ENCODE measurements at regions not wholly inside any gene's neighbourhood (a gene's known extent, or its start where the extent isn't known, plus 50 kb on each side); places are given as distances from the start of the nearest gene placed in this dataset.

DNA sequence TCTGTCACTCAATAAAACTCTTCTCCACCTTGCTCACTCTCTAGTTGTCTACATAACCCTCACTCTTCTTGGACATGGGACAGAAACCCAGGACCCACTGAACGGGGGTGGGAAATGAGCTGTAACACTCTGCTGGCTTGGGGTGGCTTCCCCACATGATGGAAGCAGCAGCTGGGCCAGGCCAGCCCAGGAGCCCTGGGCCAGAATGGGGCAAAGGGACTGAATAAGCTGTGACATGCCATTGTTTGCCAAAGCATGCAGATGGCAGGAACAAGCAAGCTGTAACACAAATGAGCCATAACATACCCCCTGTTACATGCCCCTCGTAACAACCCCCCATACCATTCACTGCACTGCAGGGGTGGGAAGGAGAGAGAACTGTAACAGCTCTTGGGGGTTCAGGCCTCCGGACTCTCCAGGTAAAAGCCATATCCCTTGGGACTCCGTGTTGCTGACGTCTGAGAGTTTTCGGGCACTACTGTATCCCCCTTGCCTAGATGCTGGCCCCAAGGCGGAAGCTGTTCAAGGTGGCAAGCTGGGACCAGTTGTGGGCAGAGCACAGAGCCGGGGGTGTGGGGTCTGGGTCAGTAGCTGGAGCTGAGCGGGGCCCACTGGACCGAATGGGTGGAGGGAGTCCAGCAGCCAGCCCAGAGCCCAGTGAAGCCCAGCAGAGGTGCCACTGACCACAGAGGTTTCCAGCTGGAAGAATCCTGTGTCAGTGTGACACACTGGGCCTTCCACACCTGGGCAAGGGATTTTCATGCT is 56.1 kb upstream of the DMRTB1 start:
- H3K9ac ChIP-seq (ENCODE audit: low read length), result no peak overlapping the region
- H2AFZ ChIP-seq (ENCODE audit: low read length), result no peak overlapping the region
- H3K27ac ChIP-seq (ENCODE audit: low read depth, low read length, poor library complexity, severe bottlenecking), result no peak overlapping the region
- TF ChIP-seq EZH2 (IDR thresholded peaks at IDR 0.05; ENCODE audit: borderline replicate concordance, low read length), result no peak
- TF ChIP-seq, protein P1, sequence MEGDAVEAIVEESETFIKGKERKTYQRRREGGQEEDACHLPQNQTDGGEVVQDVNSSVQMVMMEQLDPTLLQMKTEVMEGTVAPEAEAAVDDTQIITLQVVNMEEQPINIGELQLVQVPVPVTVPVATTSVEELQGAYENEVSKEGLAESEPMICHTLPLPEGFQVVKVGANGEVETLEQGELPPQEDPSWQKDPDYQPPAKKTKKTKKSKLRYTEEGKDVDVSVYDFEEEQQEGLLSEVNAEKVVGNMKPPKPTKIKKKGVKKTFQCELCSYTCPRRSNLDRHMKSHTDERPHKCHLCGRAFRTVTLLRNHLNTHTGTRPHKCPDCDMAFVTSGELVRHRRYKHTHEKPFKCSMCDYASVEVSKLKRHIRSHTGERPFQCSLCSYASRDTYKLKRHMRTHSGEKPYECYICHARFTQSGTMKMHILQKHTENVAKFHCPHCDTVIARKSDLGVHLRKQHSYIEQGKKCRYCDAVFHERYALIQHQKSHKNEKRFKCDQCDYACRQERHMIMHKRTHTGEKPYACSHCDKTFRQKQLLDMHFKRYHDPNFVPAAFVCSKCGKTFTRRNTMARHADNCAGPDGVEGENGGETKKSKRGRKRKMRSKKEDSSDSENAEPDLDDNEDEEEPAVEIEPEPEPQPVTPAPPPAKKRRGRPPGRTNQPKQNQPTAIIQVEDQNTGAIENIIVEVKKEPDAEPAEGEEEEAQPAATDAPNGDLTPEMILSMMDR (IDR thresholded peaks at IDR 0.05; ENCODE audit: low read length), result no peak
- H3K27me3 ChIP-seq (ENCODE audit: insufficient read depth, low read length), result peaks cover 15% of the 10 kb centered on the region
- H3K79me2 ChIP-seq (ENCODE audit: insufficient read depth, low read length), result no peaks in the 10 kb centered on the region
- H4K20me1 ChIP-seq (ENCODE audit: insufficient read depth, low read length), result no peaks in the 10 kb centered on the region
- no peaks in the 10 kb centered on the region for H3K9me2 ChIP-seq (ENCODE audit: low read depth, low read length)
- H3K4me3 ChIP-seq (ENCODE audit: low read depth, low read length, poor library complexity, severe bottlenecking), result no peak overlapping the region
- no peaks in the 10 kb centered on the region for H3K4me1 ChIP-seq (ENCODE audit: insufficient read depth, low read length, severe bottlenecking)
- H3K36me3 ChIP-seq (ENCODE audit: insufficient read depth, low read length), result no peaks in the 10 kb centered on the region; the same call in 1 of the 2 replicates
- no peaks in the 10 kb centered on the region for H3F3A ChIP-seq (ENCODE audit: insufficient read depth, low read length)
- H3K9me3 ChIP-seq (ENCODE audit: low read length), result no peaks in the 10 kb centered on the region
- no peak overlapping the region for H3K4me2 ChIP-seq (ENCODE audit: low read length)

DNA sequence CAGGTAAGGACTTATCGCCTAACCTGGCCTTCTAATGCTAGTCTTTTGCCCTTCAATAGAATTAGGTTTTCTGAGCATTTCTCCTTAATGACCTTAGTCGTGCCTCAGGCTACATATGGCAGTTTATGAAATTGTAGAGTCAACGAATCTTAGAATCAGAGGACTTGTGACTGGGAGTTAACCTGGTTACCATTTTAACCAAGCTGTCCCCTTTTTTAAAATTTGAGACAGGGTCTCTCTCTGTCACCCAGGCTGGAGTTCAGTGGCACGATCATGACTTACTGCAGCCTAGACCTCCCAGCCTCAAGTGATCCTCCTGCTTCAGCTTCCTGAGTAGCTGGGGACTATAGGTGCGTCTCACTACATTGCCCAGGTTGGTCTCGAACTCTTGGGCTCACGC is 53.5 kb upstream of the DMRTB1 start:
- Histone ChIP-seq H3K79me2 (ENCODE audit: insufficient read depth, low read length) (no peaks in the 10 kb centered on the region), H2AFZ (ENCODE audit: low read length) (no peak overlapping the region)
- no peak for TF ChIP-seq EZH2 (IDR thresholded peaks at IDR 0.05; ENCODE audit: borderline replicate concordance, low read length)

DNA sequence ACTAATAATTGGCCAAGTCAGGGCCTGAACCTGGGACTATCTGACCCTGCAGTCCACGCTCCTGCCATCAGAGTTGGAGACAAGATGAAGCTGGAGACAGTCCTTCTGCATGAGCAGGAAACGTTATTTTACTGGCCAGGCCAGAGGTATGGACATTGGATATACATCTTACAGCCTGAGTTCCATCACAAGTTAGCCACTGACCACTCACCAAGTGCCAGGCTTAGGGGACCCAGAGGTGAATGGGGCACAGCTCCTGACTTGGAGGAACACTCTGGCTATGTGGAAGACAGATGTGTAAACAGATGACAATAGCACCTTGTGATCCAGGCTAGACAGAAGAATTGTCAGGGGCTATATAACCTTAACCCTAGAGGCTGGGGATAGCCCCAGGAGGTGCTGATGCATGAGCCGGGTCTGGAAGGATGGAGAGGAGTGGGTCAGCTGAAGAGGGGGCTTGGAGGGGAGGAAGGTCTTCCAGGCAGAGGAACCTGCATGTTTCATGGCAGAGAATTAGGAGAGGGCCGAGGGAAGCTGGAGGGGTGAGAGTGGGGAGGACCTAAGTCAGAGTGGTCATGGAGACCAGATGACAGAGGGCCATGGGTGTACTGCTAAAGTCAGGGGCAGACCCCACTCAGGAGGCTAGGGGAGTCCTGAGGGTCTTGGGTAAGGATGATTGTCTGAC is 52.5 kb upstream of the DMRTB1 start:
- Histone ChIP-seq H3K27me3 (ENCODE audit: insufficient read depth, low read length) (peaks cover 15% of the 10 kb centered on the region), H3K4me2 (ENCODE audit: low read length) (no peak overlapping the region), H3K36me3 (ENCODE audit: insufficient read depth, low read length) (no peaks in the 10 kb centered on the region; the same call in 1 of the 2 replicates), H3K9me3 (ENCODE audit: low read length) (no peaks in the 10 kb centered on the region), H3K27ac (ENCODE audit: low read depth, low read length, poor library complexity, severe bottlenecking) (no peak overlapping the region), H3K79me2 (ENCODE audit: insufficient read depth, low read length) (no peaks in the 10 kb centered on the region), H3K9ac (ENCODE audit: low read length) (no peak overlapping the region), H4K20me1 (ENCODE audit: insufficient read depth, low read length) (no peaks in the 10 kb centered on the region), H3K9me2 (ENCODE audit: low read depth, low read length) (no peaks in the 10 kb centered on the region), H2AFZ (ENCODE audit: low read length) (no peak overlapping the region), H3K4me3 (ENCODE audit: low read depth, low read length, poor library complexity, severe bottlenecking) (no peak overlapping the region), H3F3A (ENCODE audit: insufficient read depth, low read length) (no peaks in the 10 kb centered on the region), H3K4me1 (ENCODE audit: insufficient read depth, low read length, severe bottlenecking) (no peaks in the 10 kb centered on the region)
- no peak for TF ChIP-seq EZH2 (IDR thresholded peaks at IDR 0.05; ENCODE audit: borderline replicate concordance, low read length)
- TF ChIP-seq, protein P1 (IDR thresholded peaks at IDR 0.05; ENCODE audit: low read length), result no peak

More for the DNA sequence above, 53.5 kb upstream of the DMRTB1 start:
- no peaks in the 10 kb centered on the region for H3K9me3 ChIP-seq (ENCODE audit: low read length)
- no peak overlapping the region for H3K9ac ChIP-seq (ENCODE audit: low read length)
- no peaks in the 10 kb centered on the region for H3F3A ChIP-seq (ENCODE audit: insufficient read depth, low read length)
- H4K20me1 ChIP-seq (ENCODE audit: insufficient read depth, low read length), result no peaks in the 10 kb centered on the region
- no peak overlapping the region for H3K4me3 ChIP-seq (ENCODE audit: low read depth, low read length, poor library complexity, severe bottlenecking)
- no peaks in the 10 kb centered on the region; the same call in 1 of the 2 replicates for H3K36me3 ChIP-seq (ENCODE audit: insufficient read depth, low read length)
- H3K27me3 ChIP-seq (ENCODE audit: insufficient read depth, low read length), result peaks cover 15% of the 10 kb centered on the region
- H3K4me2 ChIP-seq (ENCODE audit: low read length), result no peak overlapping the region
- no peaks in the 10 kb centered on the region for H3K4me1 ChIP-seq (ENCODE audit: insufficient read depth, low read length, severe bottlenecking)
- no peaks in the 10 kb centered on the region for H3K9me2 ChIP-seq (ENCODE audit: low read depth, low read length)
- H3K27ac ChIP-seq (ENCODE audit: low read depth, low read length, poor library complexity, severe bottlenecking), result no peak overlapping the region

Measured in OCI-LY1 (cell line).